ENCODE measurements at regions not wholly inside any gene's neighbourhood (a gene's known extent, or its start where the extent isn't known, plus 50 kb on each side); places are given as distances from the start of the nearest gene placed in this dataset.

DNA sequence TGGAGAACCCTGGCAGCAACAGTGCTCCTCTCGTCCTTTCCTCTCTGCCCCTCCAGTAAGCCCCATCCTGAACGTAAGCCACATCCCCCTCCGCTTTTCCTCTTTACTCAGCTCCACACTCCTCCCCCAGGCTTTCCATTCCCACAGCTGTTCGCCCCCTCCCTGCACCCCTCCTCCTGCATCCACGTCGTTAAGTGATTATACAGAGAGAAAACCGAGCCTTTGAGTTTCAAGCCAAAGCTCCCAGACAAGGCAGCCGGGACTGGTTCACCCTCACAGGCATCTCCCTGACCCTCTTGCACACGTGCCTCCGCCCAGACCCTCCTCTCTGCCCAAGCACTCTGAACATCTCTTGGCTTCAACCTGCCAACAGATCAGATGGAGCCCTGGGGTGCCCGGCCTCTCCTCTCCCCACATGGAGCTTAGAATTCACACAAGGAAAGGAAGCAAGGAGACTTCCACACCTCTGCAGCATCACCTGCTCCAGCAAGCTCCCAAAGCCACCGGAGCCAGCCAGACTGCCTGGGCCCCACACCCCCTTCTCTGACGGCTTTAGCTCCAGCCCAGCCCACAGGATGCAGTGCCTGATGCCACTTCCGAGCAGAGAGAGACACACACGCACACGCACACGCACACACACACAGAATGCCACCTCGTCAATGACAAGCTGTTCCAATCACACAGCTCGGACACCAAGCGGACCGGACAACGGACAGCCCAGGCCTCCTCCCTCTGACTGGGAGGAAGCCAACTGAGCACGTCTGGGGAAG is 99.9 kb upstream of the CCL2 start (continued):
- TF ChIP-seq ZBTB40 (IDR thresholded peaks at IDR 0.05) (no peak), ZBTB40 (CRISPR knock-in tag; IDR thresholded peaks at IDR 0.05) (no peak), ZNF800 (CRISPR knock-in tag; IDR thresholded peaks at IDR 0.05) (no peak), ZBTB38 (CRISPR knock-in tag; IDR thresholded peaks at IDR 0.05) (no peak), FIP1L1 (IDR thresholded peaks at IDR 0.05; ENCODE audit: borderline replicate concordance, insufficient read depth, low read depth, low read length) (no peak)

Data from HepG2 (cell line).